ENCODE measurements at regions not wholly inside any gene's neighbourhood (a gene's known extent, or its start where the extent isn't known, plus 50 kb on each side); places are given as distances from the start of the nearest gene placed in this dataset.

DNA sequence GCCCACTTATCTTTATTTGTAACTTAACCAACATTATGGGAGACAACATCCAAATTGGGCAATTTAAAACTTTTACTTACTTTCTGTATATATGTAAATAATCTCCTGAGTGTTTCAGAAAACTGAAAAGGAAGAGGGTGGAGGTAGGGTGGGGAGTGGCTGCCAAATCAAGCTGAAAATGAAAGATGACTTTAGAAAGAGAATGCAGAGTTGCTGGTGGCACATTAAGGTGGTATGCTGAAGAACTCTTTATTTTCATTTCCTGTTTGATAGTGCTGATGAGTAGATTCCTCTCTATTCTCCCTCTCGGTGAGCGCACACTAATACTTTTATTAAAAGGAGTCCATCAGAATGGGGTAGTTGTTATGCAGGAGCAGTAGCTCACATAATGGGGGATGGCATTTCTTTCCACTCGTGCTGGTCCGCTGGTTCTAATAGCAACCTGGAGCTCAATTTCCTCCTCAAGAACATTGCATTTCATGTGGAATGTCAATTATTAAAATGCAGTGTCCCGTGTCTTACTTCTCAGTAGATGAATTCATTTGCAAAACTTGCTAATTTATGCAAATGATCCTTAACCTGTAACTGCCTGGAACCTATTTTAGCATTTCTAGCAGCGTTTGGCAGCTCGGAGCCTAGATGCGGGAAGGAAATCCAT is 466.9 kb upstream of the HNRNPA3 start:
- DNase-seq (ENCODE audit: low spot score) (no peak), ATAC-seq (peak; percentile 68)
- Mint-ChIP-seq H3K36me3 (no peaks in the 10 kb centered on the region), H3K9me3 (peaks cover 4% of the 10 kb centered on the region; the same call in 1 of the 2 replicates), H3K27ac (peak overlapping the region; percentile 95), H3K4me3 (peak overlapping the region; percentile 49), H3K4me1 (peaks cover 58% of the 10 kb centered on the region), H3K27me3 (ENCODE audit: low read depth) (no peaks in the 10 kb centered on the region)
- TF ChIP-seq CREB1 (CRISPR knock-in tag; IDR thresholded peaks at IDR 0.05) (no peak), ETV6 (CRISPR knock-in tag; IDR thresholded peaks at IDR 0.05) (peak; percentile 38; the same call in 1 of the 2 replicates), ESRRA (CRISPR knock-in tag; IDR thresholded peaks at IDR 0.05; ENCODE audit: borderline replicate concordance) (no peak), ZNF263 (CRISPR knock-in tag; IDR thresholded peaks at IDR 0.05; ENCODE audit: low read depth) (no peak), FOXP1 (CRISPR knock-in tag; IDR thresholded peaks at IDR 0.05; ENCODE audit: borderline replicate concordance) (no peak), NR2C2 (CRISPR knock-in tag; IDR thresholded peaks at IDR 0.05) (no peak), FOXK1 (CRISPR knock-in tag; IDR thresholded peaks at IDR 0.05) (no peak), ZNF416 (CRISPR knock-in tag; IDR thresholded peaks at IDR 0.05) (no peak), RELA (CRISPR knock-in tag; IDR thresholded peaks at IDR 0.05; ENCODE audit: borderline replicate concordance) (no peak), MYBL2 (CRISPR knock-in tag; IDR thresholded peaks at IDR 0.05) (no peak), CTCF (IDR thresholded peaks at IDR 0.05) (no peak), TEAD1 (CRISPR knock-in tag; IDR thresholded peaks at IDR 0.05) (peak; percentile 95)
- TF ChIP-seq, protein P1, sequence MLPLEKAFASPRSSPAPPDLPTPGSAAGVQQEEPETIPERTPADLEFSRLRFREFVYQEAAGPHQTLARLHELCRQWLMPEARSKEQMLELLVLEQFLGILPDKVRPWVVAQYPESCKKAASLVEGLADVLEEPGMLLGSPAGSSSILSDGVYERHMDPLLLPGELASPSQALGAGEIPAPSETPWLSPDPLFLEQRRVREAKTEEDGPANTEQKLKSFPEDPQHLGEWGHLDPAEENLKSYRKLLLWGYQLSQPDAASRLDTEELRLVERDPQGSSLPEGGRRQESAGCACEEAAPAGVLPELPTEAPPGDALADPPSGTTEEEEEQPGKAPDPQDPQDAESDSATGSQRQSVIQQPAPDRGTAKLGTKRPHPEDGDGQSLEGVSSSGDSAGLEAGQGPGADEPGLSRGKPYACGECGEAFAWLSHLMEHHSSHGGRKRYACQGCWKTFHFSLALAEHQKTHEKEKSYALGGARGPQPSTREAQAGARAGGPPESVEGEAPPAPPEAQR (CRISPR knock-in tag; IDR thresholded peaks at IDR 0.05), result no peak
- TF ChIP-seq, protein P2, sequence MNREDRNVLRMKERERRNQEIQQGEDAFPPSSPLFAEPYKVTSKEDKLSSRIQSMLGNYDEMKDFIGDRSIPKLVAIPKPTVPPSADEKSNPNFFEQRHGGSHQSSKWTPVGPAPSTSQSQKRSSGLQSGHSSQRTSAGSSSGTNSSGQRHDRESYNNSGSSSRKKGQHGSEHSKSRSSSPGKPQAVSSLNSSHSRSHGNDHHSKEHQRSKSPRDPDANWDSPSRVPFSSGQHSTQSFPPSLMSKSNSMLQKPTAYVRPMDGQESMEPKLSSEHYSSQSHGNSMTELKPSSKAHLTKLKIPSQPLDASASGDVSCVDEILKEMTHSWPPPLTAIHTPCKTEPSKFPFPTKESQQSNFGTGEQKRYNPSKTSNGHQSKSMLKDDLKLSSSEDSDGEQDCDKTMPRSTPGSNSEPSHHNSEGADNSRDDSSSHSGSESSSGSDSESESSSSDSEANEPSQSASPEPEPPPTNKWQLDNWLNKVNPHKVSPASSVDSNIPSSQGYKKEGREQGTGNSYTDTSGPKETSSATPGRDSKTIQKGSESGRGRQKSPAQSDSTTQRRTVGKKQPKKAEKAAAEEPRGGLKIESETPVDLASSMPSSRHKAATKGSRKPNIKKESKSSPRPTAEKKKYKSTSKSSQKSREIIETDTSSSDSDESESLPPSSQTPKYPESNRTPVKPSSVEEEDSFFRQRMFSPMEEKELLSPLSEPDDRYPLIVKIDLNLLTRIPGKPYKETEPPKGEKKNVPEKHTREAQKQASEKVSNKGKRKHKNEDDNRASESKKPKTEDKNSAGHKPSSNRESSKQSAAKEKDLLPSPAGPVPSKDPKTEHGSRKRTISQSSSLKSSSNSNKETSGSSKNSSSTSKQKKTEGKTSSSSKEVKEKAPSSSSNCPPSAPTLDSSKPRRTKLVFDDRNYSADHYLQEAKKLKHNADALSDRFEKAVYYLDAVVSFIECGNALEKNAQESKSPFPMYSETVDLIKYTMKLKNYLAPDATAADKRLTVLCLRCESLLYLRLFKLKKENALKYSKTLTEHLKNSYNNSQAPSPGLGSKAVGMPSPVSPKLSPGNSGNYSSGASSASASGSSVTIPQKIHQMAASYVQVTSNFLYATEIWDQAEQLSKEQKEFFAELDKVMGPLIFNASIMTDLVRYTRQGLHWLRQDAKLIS (CRISPR knock-in tag; IDR thresholded peaks at IDR 0.05; ENCODE audit: borderline replicate concordance), result no peak
- POLR2A ChIA-PET, result no interaction called here
- CTCF ChIA-PET, result interaction anchor here (0.7 to 3.3 kb wide), 8 partner anchors 64 to 403 kb away, joined by 3 to 18 read pairs (median 4); no protein-coding TSS in a partner anchor

DNA sequence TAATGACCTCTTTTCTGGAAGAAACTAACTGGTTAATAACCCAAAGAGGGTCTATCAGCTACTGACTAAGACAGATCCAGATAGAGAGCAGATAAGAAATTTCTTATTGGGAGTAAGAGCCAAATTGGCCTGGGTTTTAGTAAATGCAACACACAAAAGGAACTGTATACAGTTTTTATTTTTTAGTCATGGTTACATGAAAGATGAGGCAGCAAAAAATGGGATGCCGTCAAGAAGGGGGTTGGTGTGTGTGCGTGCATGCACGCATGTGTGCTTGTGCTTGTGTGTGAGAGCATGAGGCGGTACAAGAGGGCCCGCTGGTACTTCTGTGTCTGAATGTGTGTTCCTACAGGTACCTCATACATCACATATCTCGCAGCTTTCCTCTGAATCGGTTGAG is 466.2 kb upstream of the HNRNPA3 start:
- H3K27ac Mint-ChIP-seq, result peak overlapping the region; percentile 95
- POLR2A ChIA-PET, result no interaction called here
- DNase-seq (ENCODE audit: low spot score) (no peak), ATAC-seq (no peak; the same call in 1 of the 2 replicates)
- peaks cover 66% of the 10 kb centered on the region for H3K4me1 Mint-ChIP-seq
- peaks cover under 1% of the 10 kb centered on the region; the same call in 1 of the 2 replicates for H3K9me3 Mint-ChIP-seq
- H3K4me3 Mint-ChIP-seq, result peak overlapping the region; percentile 49; the same call in 1 of the 2 replicates
- CTCF ChIA-PET, result interaction anchor here (0.7 to 3.3 kb wide), 7 partner anchors 42 to 402 kb away, joined by 3 to 18 read pairs (median 4); no protein-coding TSS in a partner anchor
- no peaks in the 10 kb centered on the region for H3K36me3 Mint-ChIP-seq
- H3K27me3 Mint-ChIP-seq (ENCODE audit: low read depth), result no peaks in the 10 kb centered on the region
- TF ChIP-seq HMGXB4 (CRISPR knock-in tag; IDR thresholded peaks at IDR 0.05) (no peak), CREB1 (CRISPR knock-in tag; IDR thresholded peaks at IDR 0.05) (no peak), ZNF263 (CRISPR knock-in tag; IDR thresholded peaks at IDR 0.05; ENCODE audit: low read depth) (no peak), ZNF138 (CRISPR knock-in tag; conservative IDR thresholded peaks at IDR 0.05) (no peak), ETV6 (CRISPR knock-in tag; IDR thresholded peaks at IDR 0.05) (no peak), GTF2I (CRISPR knock-in tag; conservative IDR thresholded peaks at IDR 0.05) (no peak), NR3C1 (CRISPR knock-in tag; conservative IDR thresholded peaks at IDR 0.05; ENCODE audit: low read depth) (no peak)
- TF ChIP-seq, protein P3, sequence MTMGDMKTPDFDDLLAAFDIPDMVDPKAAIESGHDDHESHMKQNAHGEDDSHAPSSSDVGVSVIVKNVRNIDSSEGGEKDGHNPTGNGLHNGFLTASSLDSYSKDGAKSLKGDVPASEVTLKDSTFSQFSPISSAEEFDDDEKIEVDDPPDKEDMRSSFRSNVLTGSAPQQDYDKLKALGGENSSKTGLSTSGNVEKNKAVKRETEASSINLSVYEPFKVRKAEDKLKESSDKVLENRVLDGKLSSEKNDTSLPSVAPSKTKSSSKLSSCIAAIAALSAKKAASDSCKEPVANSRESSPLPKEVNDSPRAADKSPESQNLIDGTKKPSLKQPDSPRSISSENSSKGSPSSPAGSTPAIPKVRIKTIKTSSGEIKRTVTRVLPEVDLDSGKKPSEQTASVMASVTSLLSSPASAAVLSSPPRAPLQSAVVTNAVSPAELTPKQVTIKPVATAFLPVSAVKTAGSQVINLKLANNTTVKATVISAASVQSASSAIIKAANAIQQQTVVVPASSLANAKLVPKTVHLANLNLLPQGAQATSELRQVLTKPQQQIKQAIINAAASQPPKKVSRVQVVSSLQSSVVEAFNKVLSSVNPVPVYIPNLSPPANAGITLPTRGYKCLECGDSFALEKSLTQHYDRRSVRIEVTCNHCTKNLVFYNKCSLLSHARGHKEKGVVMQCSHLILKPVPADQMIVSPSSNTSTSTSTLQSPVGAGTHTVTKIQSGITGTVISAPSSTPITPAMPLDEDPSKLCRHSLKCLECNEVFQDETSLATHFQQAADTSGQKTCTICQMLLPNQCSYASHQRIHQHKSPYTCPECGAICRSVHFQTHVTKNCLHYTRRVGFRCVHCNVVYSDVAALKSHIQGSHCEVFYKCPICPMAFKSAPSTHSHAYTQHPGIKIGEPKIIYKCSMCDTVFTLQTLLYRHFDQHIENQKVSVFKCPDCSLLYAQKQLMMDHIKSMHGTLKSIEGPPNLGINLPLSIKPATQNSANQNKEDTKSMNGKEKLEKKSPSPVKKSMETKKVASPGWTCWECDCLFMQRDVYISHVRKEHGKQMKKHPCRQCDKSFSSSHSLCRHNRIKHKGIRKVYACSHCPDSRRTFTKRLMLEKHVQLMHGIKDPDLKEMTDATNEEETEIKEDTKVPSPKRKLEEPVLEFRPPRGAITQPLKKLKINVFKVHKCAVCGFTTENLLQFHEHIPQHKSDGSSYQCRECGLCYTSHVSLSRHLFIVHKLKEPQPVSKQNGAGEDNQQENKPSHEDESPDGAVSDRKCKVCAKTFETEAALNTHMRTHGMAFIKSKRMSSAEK (CRISPR knock-in tag; IDR thresholded peaks at IDR 0.05; ENCODE audit: borderline replicate concordance), result no peak

Measured in WTC11 (cell line).